ENCODE measurements at regions not wholly inside any gene's neighbourhood (a gene's known extent, or its start where the extent isn't known, plus 50 kb on each side); places are given as distances from the start of the nearest gene placed in this dataset.

- DNase-seq (ENCODE audit: extremely low read depth in 1 of 2, low read depth in 1 of 2), result no peak
These were observed 58.9 kb upstream of the IFNGR1 start for GRCh38 chr6:137277971-137278637.

GRCh38 chr6:137272403-137272802 is 53.2 kb upstream of the IFNGR1 start:
- DNase-seq (ENCODE audit: extremely low read depth in 1 of 2, low read depth in 1 of 2), result no peak

GRCh38 chr6:137271245-137272183 is 52.3 kb upstream of the IFNGR1 start:
- DNase-seq (ENCODE audit: extremely low read depth in 1 of 2, low read depth in 1 of 2), result no peak

- DNase-seq (ENCODE audit: extremely low read depth in 1 of 2, low read depth in 1 of 2), result no peak
These were observed 50.6 kb upstream of the IFNGR1 start for GRCh38 chr6:137269803-137270202.

- no peak for DNase-seq (ENCODE audit: extremely low read depth in 1 of 2, low read depth in 1 of 2)
These were observed 50.2 kb upstream of the IFNGR1 start for GRCh38 chr6:137269347-137269746.

All from activated CD8-positive, alpha-beta memory T cell treated with anti-CD3 and anti-CD28 coated beads for 1 hour (primary cell).